LNCAP (cell line): ENCODE measurements at regions not wholly inside any gene's neighbourhood (a gene's known extent, or its start where the extent isn't known, plus 50 kb on each side); places are given as distances from the start of the nearest gene placed in this dataset.

Experiments
- CTCF ChIP-seq: fragments of 450-650 bp; IDR thresholded peaks from 2 replicates; pipeline ENCODE4 v1.5.1; 2017; ENCODE audit warnings: mild to moderate bottlenecking

DNA sequence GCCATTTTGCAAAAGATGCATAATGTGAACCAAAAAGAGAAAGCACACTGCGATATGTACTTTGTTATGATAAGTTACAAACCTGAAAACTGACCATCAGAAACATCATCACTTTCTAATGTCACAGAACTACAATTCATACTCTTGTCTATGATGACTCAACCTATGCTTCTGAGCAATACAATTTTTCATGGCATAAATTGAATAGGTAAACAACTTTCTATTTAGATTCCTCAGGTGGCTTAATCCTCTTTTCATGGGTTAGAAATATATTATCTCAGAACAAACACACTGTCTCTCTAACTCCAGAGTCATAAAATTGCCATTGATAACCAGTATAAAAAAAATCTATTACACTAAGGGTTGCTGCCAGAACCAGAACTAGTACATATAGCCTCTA lies 1715.0 kb upstream of the FLRT2 start:
- TF ChIP-seq CTCF: no peak

GRCh38 chr14:83816761-83817160 lies 1713.2 kb upstream of the FLRT2 start:
- no peak for TF ChIP-seq CTCF

GRCh38 chr14:83825843-83826242 lies 1704.1 kb upstream of the FLRT2 start:
- TF ChIP-seq CTCF: no peak

DNA sequence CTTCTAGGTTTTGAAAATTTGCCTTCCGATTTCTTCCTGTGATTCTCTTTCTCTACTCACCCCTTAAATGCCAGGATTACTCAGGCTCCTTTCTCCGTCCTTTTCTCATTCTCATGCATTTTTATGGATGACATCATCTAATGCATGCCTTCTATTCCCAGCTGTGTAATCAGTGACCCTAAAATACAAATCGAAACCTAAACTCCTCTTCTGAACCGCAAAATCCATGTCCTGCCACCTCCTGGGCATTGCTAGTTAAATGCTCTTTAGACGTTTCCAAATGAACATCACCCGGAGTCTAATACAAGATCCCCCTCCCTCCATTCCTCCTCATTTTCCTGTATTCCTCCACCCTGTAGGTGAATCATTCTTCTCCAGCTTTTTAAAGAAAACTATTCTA lies 1703.1 kb upstream of the FLRT2 start:
- TF ChIP-seq CTCF: no peak

DNA sequence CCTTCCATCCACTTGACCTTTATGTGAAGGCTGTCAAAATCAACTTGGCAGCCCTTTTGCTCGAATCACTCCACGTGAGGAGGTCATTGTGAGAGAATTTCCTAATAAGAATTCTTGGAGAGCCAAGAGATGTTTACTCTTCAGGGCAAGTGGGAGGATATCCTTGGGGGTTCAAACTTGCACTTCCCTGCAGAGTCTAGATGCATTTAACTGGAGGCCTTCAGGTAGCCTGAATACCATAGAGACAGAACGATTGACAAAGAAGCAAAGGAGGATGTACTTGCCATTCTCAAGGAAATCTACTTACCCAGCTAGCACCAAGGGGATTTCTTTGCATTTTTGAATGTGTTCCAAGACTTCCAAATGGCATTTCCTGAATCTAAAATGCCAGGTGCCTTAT lies 1702.6 kb upstream of the FLRT2 start:
- TF ChIP-seq CTCF: no peak

- no peak for TF ChIP-seq CTCF
Observed at GRCh38 chr14:83828406-83828805, 1701.5 kb upstream of the FLRT2 start.

DNA sequence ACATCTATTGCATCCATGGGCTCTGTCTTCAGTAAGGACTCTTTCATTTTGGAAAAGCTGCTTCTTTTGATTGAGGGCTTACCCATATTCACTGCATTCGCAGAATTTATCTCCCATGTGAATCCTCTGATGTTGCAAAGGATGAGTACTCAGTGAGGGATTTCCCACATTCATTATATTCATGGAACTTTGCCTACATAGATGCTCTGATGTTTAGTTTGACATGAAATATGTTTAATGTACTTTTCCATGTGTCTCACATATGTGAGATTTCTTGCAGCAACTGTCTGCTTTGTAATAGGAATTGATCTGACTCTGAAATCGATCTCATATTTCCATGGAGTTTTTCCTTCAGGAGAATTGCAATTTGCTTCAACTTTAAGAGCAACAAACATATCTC lies 1699.6 kb upstream of the FLRT2 start:
- TF ChIP-seq CTCF: no peak

DNA sequence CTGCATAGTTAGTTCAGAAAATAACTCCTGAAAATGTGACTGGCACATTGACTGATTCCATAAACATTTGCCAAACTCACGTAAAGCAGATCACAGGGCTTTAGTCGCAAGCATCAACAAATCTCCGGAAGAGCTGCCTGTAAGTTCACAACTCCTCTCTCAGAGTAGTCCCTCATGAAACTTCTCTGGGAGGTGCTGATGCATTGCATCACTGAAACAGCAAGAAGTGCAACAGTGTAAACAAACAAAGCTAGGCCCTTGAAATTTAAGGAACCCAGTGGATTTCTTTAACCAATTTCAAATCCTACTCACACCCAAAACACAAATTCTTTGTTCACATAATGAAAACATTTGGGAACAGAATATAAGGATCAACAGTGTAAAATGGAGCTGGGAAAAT lies 1691.7 kb upstream of the FLRT2 start:
- TF ChIP-seq CTCF: no peak
